ENCODE measurements at regions not wholly inside any gene's neighbourhood (a gene's known extent, or its start where the extent isn't known, plus 50 kb on each side); places are given as distances from the start of the nearest gene placed in this dataset.

DNA sequence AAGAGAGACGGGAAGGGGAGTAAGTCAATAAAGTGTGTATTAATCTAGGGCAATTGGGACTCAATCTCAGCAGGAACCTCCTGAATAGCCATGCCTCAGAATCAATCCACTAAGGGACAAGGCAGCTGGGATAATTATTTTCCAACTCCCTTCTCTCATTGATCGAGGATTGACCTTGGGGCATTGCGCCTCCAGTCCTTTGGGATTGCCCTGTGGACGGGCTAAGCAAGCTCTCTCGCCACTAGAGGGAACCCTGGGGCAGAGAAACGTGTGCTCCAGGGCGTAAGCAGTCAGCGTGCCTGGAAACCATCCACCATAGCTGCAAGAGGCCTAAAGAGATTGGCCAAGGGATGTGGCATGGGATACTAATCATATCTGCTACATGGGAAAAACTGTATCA is 53.9 kb upstream of the ERCC4 start:
- intact Hi-C loops (cut with micrococcal nuclease), result loop anchor here (1.0 kb wide), 1 partner anchor 53 kb away; no protein-coding TSS in a partner anchor
- BruUV-seq (replicated peaks), result no TSS peak

More for the DNA sequence above, 53.9 kb upstream of the ERCC4 start:
- Histone ChIP-seq H4K20me1 (ENCODE audit: insufficient read depth) (no peaks in the 10 kb centered on the region), H3K4me1 (ENCODE audit: control insufficient read depth in 1 of 2, insufficient read depth in 2 of 2, low read length in 2 of 2) (no peaks in the 10 kb centered on the region), H3K4me3 (replicated peaks in 1 of 2; ENCODE audit: low read depth in 1 of 2, low read length in 2 of 2) (no peak overlapping the region), H2AFZ (ENCODE audit: low read depth, low read length, poor library complexity, severe bottlenecking) (no peak overlapping the region), H3K9me3 (ENCODE audit: control insufficient read depth in 1 of 2, insufficient read depth in 1 of 2, low read depth in 1 of 2, low read length in 2 of 2) (no peaks in the 10 kb centered on the region), H3K4me2 (ENCODE audit: low read length) (no peak overlapping the region), H3K27me3 (ENCODE audit: insufficient read depth, low read length) (no peaks in the 10 kb centered on the region), H3K9me2 (ENCODE audit: insufficient read depth) (no peaks in the 10 kb centered on the region), H3K9ac (ENCODE audit: low read length) (no peak overlapping the region), H3K36me3 (ENCODE audit: control insufficient read depth in 1 of 2, insufficient read depth in 2 of 2, low read length in 2 of 2) (no peaks in the 10 kb centered on the region), H3K79me2 (ENCODE audit: insufficient read depth, low read length) (no peaks in the 10 kb centered on the region), H3K27ac (ENCODE audit: low read depth, low read length) (no peak overlapping the region)
- TF ChIP-seq ZNF274 (IDR thresholded peaks at IDR 0.05; ENCODE audit: low read depth, low read length), result no peak
- no peak for TF ChIP-seq EGR1 (IDR thresholded peaks at IDR 0.05; ENCODE audit: low read depth)
- TF ChIP-seq, protein P1, sequence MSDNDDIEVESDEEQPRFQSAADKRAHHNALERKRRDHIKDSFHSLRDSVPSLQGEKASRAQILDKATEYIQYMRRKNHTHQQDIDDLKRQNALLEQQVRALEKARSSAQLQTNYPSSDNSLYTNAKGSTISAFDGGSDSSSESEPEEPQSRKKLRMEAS (IDR thresholded peaks at IDR 0.05), result peak; percentile 42; the same call in 1 of the 2 replicates
- TF ChIP-seq SP1 (IDR thresholded peaks at IDR 0.05; ENCODE audit: low read depth), result no peak
- TF ChIP-seq ZFX (IDR thresholded peaks at IDR 0.05), result no peak
- TF ChIP-seq, protein P2, sequence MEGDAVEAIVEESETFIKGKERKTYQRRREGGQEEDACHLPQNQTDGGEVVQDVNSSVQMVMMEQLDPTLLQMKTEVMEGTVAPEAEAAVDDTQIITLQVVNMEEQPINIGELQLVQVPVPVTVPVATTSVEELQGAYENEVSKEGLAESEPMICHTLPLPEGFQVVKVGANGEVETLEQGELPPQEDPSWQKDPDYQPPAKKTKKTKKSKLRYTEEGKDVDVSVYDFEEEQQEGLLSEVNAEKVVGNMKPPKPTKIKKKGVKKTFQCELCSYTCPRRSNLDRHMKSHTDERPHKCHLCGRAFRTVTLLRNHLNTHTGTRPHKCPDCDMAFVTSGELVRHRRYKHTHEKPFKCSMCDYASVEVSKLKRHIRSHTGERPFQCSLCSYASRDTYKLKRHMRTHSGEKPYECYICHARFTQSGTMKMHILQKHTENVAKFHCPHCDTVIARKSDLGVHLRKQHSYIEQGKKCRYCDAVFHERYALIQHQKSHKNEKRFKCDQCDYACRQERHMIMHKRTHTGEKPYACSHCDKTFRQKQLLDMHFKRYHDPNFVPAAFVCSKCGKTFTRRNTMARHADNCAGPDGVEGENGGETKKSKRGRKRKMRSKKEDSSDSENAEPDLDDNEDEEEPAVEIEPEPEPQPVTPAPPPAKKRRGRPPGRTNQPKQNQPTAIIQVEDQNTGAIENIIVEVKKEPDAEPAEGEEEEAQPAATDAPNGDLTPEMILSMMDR (IDR thresholded peaks at IDR 0.05 in 2 of 3, conservative IDR thresholded peaks at IDR 0.05 in 1 of 3; ENCODE audit: borderline replicate concordance in 1 of 3, insufficient read depth in 1 of 3, low read depth in 2 of 3, low read length in 2 of 3), result peak; percentile 58 to 93 (median 83); a peak in 5 of 6 replicates
- TF ChIP-seq CBX3 (IDR thresholded peaks at IDR 0.05; ENCODE audit: low read depth), result peak; percentile 59; the same call in 1 of the 2 replicates
- TF ChIP-seq YY1 (IDR thresholded peaks at IDR 0.05; ENCODE audit: extremely low read depth, insufficient replicate concordance, low read depth, low read length), result peak; percentile 47
- TF ChIP-seq, protein P3, sequence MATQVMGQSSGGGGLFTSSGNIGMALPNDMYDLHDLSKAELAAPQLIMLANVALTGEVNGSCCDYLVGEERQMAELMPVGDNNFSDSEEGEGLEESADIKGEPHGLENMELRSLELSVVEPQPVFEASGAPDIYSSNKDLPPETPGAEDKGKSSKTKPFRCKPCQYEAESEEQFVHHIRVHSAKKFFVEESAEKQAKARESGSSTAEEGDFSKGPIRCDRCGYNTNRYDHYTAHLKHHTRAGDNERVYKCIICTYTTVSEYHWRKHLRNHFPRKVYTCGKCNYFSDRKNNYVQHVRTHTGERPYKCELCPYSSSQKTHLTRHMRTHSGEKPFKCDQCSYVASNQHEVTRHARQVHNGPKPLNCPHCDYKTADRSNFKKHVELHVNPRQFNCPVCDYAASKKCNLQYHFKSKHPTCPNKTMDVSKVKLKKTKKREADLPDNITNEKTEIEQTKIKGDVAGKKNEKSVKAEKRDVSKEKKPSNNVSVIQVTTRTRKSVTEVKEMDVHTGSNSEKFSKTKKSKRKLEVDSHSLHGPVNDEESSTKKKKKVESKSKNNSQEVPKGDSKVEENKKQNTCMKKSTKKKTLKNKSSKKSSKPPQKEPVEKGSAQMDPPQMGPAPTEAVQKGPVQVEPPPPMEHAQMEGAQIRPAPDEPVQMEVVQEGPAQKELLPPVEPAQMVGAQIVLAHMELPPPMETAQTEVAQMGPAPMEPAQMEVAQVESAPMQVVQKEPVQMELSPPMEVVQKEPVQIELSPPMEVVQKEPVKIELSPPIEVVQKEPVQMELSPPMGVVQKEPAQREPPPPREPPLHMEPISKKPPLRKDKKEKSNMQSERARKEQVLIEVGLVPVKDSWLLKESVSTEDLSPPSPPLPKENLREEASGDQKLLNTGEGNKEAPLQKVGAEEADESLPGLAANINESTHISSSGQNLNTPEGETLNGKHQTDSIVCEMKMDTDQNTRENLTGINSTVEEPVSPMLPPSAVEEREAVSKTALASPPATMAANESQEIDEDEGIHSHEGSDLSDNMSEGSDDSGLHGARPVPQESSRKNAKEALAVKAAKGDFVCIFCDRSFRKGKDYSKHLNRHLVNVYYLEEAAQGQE (IDR thresholded peaks at IDR 0.05; ENCODE audit: low read depth), result no peak
- peak; percentile 69 for TF ChIP-seq RAD21 (IDR thresholded peaks at IDR 0.05; ENCODE audit: low read depth)
- no peak for TF ChIP-seq CEBPB (IDR thresholded peaks at IDR 0.05; ENCODE audit: low read depth)
- no peak for TF ChIP-seq POLR2A (IDR thresholded peaks at IDR 0.05; ENCODE audit: borderline replicate concordance, extremely low read depth, insufficient read depth, insufficient read length)
- peak; percentile 72 for DNase-seq (ENCODE audit: low read depth, low spot score)
- ATAC-seq, result peak; percentile 100
- RAD21 ChIA-PET (ENCODE audit: low non-redundant PET in 1 of 2, low total read pairs in 2 of 2, uncharacterized antibody in 2 of 2, unreplicated experiment in 2 of 2), result interaction anchor here in 1 of 2 experiments (1.4 kb wide), 1 partner anchor 30 kb away, joined by 3 read pairs; no protein-coding TSS in a partner anchor
- CTCF ChIA-PET, result interaction anchor here (0.7 to 2.3 kb wide), 8 partner anchors 8 to 57 kb away, joined by 3 to 14 read pairs (median 5); partner anchors contain the start of gene ERCC4
- POLR2A ChIA-PET, result no interaction called here
